ENCODE measurements at regions not wholly inside any gene's neighbourhood (a gene's known extent, or its start where the extent isn't known, plus 50 kb on each side); places are given as distances from the start of the nearest gene placed in this dataset.
A peak's percentile ranks its signal among the peaks of the same experiment; 100 is the strongest.
"Not testable (repeated sequence)": the region's sequence is repeated elsewhere in the genome, so short reads cannot be mapped to it uniquely, and the experiment has no call there.

DNA sequence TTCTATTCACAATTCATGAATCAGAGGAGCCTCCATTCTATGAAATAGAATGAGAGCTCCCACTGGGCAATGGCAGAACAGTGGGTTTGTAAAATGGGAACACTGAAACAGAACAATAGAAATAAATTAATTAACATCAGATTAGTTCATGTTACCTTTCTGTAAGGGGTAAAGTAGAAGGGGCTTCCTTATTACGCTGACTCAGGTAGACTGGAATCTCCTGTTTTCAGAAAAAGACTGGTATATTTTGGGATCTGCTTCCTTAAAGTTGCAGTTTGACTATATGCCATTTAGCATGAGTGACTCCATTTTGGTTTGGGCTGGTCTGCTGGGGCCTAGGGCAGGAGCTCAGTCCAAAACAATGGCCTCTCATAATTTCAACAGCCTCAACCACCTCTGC is 52.8 kb upstream of the ZFAND3 start:
- DNase-seq (ENCODE audit: low spot score in 2 of 2), result no peak
- ATAC-seq, result no peak
- Mint-ChIP-seq H3K9me3 (no peaks in the 10 kb centered on the region), H3K36me3 (no peaks in the 10 kb centered on the region), H3K27ac (no peak overlapping the region)

GRCh38 chr6:37765182-37765775 is 54.2 kb upstream of the ZFAND3 start:
- ATAC-seq, result no peak
- DNase-seq (ENCODE audit: low spot score in 2 of 2), result no peak
- H3K36me3 Mint-ChIP-seq, result no peaks in the 10 kb centered on the region
- H3K9me3 Mint-ChIP-seq, result no peaks in the 10 kb centered on the region
- no peak overlapping the region for H3K27ac Mint-ChIP-seq

DNA sequence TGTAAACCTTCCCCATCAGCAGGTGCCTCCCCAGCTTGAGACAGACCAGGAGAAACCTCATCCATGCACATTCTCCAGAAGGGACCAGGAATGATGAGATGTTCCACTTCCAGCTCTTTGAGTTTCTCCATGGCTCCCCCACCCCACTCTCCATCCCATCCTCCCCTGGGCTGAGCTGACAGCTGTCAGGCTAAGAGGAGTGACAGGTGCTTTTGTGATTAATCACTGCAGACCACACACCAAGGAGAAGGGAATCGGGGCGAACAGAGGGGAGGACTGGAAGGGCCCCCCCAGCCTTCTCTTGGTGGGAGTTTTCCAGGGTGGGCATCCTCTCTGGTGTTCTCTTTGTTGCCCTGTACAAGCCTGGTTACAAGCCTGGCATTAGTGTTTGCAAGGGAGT is 56.1 kb upstream of the ZFAND3 start:
- Mint-ChIP-seq H3K9me3 (no peaks in the 10 kb centered on the region), H3K36me3 (no peaks in the 10 kb centered on the region), H3K27ac (no peak overlapping the region)
- no peak for ATAC-seq
- DNase-seq (ENCODE audit: low spot score in 2 of 2), result no peak

DNA sequence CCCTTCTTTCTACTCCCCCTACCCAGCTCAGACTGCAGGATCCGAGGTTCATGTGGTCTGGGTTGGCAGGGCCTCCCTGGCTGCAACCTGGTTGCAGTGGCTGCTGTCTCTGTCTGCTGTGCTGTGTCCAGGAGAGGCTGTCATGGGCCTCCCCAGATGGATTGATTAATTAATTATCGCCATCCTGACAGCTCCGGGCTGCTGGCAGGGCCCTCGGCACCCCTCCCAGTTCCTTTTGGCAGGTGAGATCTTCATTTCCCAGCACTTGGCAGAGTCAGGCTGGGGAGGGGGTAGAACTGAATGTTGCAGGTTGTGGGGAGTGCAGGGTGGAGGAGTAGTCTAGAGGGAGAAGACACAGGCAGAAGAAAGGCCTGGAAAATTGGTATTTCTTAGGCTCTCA is 56.7 kb upstream of the ZFAND3 start:
- H3K27ac Mint-ChIP-seq, result no peak overlapping the region
- DNase-seq (ENCODE audit: low spot score in 2 of 2) (no peak), ATAC-seq (no peak)
- H3K9me3 Mint-ChIP-seq, result no peaks in the 10 kb centered on the region
- H3K36me3 Mint-ChIP-seq, result no peaks in the 10 kb centered on the region

GRCh38 chr6:37761554-37762271 is 57.8 kb upstream of the ZFAND3 start:
- ATAC-seq, result no peak
- Mint-ChIP-seq H3K27ac (peak overlapping the region in 1 of 2 donors; percentile 17), H3K36me3 (no peaks in the 10 kb centered on the region), H3K9me3 (no peaks in the 10 kb centered on the region)
- no peak for DNase-seq (ENCODE audit: low spot score in 2 of 2)

DNA sequence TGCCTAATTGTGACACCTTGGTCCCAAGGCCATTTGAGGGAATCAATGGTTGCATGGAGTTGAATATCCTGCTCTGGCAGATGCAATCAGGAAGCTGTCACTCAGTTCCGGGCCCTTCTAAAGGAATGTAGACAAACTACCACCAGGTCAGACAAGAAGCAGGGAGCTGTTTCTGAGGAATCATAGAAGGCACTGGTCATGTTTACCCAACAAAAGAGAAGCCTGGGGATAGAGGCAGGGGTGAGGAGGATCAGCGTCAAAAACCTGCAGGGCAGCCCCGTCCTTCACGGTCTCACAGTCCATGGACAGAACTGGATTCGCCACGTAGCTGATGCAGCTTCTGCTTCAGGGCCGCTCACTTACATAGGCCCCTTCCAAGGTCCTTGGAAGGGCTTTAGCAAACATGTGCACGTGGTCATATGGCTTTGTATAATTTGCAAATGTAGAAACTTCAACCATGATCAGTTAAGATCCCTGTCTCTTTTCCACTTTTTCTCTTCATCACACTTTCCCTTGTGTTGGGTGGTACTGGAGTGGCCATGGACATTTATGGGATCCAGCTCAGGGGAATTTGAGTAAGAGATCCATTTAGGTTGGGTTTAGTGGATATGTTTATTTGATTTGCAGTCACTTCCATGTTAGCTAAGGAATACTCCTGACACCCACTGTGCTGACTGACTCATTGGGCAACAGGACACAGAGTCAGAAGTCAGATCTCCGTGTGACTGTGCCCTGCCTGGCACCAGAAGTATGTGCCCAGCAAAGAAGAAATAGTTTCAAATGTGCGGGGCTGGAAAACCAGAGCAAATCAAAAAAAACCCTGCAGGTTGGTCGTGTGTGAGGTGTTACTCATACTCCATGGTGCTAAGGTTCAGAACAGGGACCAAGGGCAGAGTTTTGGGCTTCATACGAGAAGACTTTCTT is 60.0 kb upstream of the ZFAND3 start:
- H3K27ac Mint-ChIP-seq, result no peak overlapping the region
- H3K9me3 Mint-ChIP-seq, result no peaks in the 10 kb centered on the region
- no peaks in the 10 kb centered on the region for H3K36me3 Mint-ChIP-seq
- DNase-seq (ENCODE audit: low spot score in 2 of 2) (no peak), ATAC-seq (no peak)

DNA sequence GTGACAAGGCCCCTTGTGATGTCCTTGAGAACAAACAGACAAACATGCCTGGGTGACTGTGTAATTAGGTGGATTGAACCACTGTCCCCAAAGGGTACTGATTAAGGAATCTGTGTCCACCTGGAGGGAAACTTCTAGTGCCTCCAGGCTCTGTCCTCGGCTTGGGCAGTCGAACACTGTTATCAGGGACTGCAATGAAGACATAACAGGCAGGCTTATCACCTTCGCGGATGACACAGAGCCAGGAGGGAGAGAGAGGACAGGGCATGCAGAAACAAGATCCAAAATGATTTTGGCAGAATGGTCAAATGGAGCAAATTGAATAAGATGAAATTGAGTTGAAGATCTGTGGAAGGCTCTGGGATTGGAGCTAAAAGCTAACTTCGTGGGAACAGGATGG is 60.9 kb upstream of the ZFAND3 start:
- DNase-seq (ENCODE audit: low spot score in 2 of 2), result no peak
- Mint-ChIP-seq H3K27ac (no peak overlapping the region), H3K9me3 (no peaks in the 10 kb centered on the region), H3K36me3 (no peaks in the 10 kb centered on the region)
- no peak for ATAC-seq

DNA sequence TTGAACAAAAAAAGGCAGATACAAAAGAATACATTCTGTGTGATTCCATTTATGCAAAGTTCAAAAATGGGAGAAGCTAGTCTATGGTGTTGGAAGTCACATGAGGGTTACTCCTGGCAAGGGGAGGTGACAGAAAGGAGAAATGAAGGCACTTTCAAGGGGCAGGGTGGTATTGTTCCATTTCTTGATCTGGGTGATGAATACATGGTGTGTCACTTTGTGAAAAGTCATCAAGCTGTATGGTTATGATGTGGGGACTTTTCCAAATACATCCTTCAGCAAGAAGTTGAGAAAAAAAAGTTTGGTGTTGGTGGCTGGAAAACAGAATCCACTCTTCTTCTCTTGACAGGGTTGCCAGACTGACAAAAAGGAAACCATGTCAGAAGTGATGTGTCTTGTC is 60.6 kb upstream of the MDGA1 start:
- DNase-seq (ENCODE audit: low spot score in 2 of 2) (no peak), ATAC-seq (peak; percentile 56 to 78)
- Mint-ChIP-seq H3K36me3 (no peaks in the 10 kb centered on the region), H3K9me3 (no peaks in the 10 kb centered on the region), H3K27ac (no peak overlapping the region)

DNA sequence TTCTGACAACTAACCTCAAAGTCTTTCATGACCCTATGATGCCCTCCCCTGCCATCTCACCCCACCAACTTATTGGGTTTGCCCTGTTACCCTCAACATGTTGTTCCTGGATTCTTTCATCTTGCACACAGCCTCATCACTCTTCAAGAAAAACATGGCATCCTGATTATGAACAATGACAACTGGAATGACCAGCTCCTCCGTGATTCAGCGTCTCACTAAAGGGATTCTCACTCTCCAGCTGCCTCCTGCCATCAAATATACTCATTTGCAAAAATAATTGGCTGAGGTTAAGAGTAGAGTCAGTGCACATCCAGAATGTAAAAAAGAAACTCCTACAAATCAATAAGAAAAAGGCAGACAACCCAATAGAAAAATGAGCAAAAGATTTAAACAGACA is 59.7 kb upstream of the MDGA1 start:
- H3K9me3 Mint-ChIP-seq, result no peaks in the 10 kb centered on the region
- H3K27ac Mint-ChIP-seq, result no peak overlapping the region
- no peak for ATAC-seq
- H3K36me3 Mint-ChIP-seq, result no peaks in the 10 kb centered on the region
- DNase-seq (ENCODE audit: low spot score in 2 of 2), result no peak

- ATAC-seq, result no peak
- no peaks in the 10 kb centered on the region for H3K36me3 Mint-ChIP-seq
- no peak for DNase-seq (ENCODE audit: low spot score in 2 of 2)
- no peak overlapping the region for H3K27ac Mint-ChIP-seq
- no peaks in the 10 kb centered on the region for H3K9me3 Mint-ChIP-seq
Observed at GRCh38 chr6:37756135-37756534, 58.5 kb upstream of the MDGA1 start.

GRCh38 chr6:37752718-37753117 is 55.0 kb upstream of the MDGA1 start:
- DNase-seq (ENCODE audit: low spot score in 2 of 2) (no peak), ATAC-seq (no peak)
- no peaks in the 10 kb centered on the region for H3K9me3 Mint-ChIP-seq
- H3K27ac Mint-ChIP-seq, result peak overlapping the region in 1 of 2 donors; percentile 16
- no peaks in the 10 kb centered on the region for H3K36me3 Mint-ChIP-seq

GRCh38 chr6:37749367-37749766 is 51.7 kb upstream of the MDGA1 start:
- not testable (repeated sequence) for H3K36me3 Mint-ChIP-seq; H3K27ac Mint-ChIP-seq; H3K9me3 Mint-ChIP-seq; DNase-seq (ENCODE audit: low spot score in 2 of 2); ATAC-seq

GRCh38 chr6:37748118-37748517 is 50.4 kb upstream of the MDGA1 start:
- Mint-ChIP-seq H3K27ac (no peak overlapping the region), H3K36me3 (no peaks in the 10 kb centered on the region), H3K9me3 (no peaks in the 10 kb centered on the region)
- DNase-seq (ENCODE audit: low spot score in 2 of 2) (no peak), ATAC-seq (no peak)

Measured in activated naive CD4-positive, alpha-beta T cell treated with anti-CD3 and anti-CD28 coated beads, Interleukin-2, amount 50 U/mL, for 72 hours (primary cell).